VCaP (cell line): ENCODE measurements at regions not wholly inside any gene's neighbourhood (a gene's known extent, or its start where the extent isn't known, plus 50 kb on each side); places are given as distances from the start of the nearest gene placed in this dataset.

Experiments
- H3K27ac ChIP-seq: fragments of 450-650 bp; 2 replicates; pipeline ENCODE4 v1.5.1; 2017
- TF ChIP-seq, protein P1 (sequence below): fragments of 450-650 bp; conservative IDR thresholded peaks from 2 replicates; pipeline ENCODE4 v1.5.1; 2017; ENCODE audit warnings: mild to moderate bottlenecking, moderate library complexity

DNA sequence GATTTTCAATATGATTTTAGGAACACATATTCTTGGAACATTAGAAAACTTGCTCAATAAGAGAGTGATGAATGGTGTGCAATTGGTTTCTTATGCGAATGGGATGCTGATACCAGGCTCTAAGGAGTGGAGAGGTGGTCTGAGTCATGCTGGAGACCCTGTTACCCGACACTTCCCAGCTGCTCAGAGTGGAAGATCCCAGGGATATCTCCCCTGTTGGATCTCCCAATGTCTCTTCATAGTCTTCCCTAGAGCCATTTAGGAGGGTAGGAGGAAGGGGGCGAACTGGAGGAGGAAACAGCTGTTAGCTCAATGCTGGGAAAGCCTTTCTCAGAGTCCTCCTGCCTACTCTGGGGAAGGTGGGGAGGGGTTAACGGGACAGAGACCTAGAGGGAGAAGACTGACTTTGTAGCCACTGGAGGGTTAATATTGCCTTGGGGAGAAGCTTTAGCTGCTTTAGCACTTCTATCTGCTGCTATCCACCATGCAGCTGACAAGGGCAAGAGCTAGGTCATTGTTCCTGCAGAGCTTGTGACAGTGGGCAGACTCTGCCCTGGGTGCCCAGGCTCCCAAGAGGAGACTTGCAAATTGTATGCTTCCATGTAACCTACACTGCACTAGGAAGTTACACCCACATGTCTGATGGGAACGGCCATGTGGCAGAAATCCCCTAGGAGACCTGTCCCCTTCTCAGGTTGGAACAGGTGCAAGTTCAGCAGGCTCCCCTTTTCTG, 301.0 kb downstream of the GADD45G start:
- H3K27ac ChIP-seq: 0 out of 2 replicates have a peak overlapping the region, but pooled peaks have one; percentile 10
- TF ChIP-seq, protein P1, sequence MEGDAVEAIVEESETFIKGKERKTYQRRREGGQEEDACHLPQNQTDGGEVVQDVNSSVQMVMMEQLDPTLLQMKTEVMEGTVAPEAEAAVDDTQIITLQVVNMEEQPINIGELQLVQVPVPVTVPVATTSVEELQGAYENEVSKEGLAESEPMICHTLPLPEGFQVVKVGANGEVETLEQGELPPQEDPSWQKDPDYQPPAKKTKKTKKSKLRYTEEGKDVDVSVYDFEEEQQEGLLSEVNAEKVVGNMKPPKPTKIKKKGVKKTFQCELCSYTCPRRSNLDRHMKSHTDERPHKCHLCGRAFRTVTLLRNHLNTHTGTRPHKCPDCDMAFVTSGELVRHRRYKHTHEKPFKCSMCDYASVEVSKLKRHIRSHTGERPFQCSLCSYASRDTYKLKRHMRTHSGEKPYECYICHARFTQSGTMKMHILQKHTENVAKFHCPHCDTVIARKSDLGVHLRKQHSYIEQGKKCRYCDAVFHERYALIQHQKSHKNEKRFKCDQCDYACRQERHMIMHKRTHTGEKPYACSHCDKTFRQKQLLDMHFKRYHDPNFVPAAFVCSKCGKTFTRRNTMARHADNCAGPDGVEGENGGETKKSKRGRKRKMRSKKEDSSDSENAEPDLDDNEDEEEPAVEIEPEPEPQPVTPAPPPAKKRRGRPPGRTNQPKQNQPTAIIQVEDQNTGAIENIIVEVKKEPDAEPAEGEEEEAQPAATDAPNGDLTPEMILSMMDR: no peak

DNA sequence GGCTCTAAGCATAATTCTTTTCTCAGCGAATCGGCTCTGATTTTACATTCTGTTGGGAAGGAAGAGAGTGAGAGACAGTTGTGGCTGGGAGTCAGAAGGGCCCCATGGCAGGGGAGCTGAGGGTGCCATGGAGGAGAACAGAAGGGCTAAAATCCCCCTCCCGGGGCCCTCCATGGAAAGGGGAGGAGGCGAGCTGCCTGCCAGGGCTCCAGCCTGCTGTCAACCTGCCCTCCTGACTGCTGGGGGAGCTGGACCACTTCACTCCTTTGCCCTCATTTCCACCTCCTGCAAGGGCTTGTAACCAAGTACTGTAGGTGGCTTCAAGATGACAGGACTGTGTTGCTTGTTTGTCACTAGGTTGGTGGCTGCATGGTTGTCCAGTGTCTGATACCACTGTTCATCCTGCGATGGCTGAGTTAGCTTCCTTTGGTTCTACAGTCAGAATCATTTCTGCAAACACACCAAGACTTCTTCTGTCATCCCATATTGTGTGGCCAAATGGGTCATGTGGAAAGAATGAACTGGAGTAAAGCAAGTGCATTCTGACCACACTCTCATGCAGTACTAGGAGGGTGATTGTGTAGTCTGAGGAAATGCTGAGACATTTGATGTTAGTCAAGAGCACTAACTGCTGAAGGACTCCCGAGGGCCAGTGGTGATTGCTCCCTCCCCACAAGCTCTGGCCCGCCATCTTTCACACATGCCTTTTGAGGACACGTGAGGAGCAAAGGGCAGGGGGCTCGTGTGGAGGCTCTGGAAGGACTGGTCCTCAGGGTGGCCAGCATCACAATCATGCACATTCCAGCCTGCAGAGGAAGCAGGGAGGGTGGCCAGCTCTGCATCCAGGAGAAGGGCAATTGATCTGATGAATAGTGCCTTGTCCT, 307.2 kb downstream of the GADD45G start:
- TF ChIP-seq, protein P1: no peak
- no peak overlapping the region for H3K27ac ChIP-seq

DNA sequence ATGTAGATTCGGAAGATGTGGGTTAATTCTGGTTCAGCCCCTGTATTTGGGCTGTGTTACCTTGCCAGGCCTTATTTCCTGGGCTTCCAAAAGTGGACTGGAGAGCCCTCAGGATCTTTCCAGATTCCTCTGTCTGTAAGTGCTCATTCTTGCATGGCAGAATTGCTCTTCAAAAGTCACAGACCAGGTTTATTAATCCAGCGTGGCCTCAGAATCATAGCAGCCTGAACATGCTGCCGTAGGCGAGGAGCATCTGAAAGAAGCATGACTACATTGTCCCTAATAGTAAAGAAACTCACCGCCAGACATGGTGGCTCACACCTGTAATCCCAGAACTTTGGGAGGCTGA, 307.8 kb downstream of the GADD45G start:
- TF ChIP-seq, protein P1: no peak
- H3K27ac ChIP-seq: no peak overlapping the region

DNA sequence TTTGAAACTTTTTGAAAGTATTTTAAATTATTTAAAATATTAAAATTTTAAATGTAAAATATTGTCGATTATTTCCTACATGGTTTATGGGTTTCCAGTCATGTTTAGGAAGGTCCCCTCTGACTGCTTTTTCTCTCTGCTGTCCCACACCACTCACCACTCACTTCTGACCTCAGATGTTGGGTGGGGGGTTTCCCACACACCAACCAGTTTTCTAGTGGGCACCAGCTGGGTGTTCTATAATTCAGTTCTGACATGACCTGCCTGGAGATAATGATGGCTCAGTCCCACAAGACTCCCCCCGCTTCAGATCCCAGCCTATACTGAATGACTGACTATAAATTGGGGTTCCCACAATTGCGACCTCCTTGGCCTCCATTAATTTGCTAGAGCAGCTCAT, 310.4 kb downstream of the GADD45G start:
- TF ChIP-seq, protein P1: no peak

DNA sequence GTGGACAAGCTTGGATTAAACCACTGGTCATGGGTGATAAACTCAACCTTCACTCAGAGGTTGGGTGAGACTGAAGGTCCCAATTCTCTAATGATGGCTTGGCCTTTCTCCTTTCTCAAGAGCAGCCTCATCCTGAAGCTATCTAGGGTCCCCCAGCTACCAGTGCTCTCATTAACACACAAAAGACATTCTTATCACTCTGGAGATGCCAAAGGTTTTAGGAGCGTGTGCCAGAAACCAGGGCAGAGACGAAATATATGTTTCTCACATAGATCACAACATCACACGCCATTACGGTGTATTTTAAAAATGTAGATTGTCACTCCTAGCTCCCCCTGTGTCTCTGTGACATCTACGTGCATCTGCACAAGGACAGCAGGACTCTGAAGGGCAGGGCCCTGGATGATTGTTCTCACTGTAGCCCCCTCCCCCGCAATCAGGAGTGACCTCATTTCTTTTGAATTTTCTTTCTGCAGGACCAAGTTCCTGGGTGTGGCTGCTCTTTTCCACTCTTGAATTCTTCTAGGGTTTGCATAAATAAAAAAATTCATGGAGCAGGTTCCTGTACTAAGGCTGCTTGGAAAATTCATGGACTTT, 311.3 kb downstream of the GADD45G start:
- TF ChIP-seq, protein P1: no peak
- no peak overlapping the region for H3K27ac ChIP-seq

More for the DNA sequence above, 310.4 kb downstream of the GADD45G start:
- H3K27ac ChIP-seq: no peak overlapping the region

DNA sequence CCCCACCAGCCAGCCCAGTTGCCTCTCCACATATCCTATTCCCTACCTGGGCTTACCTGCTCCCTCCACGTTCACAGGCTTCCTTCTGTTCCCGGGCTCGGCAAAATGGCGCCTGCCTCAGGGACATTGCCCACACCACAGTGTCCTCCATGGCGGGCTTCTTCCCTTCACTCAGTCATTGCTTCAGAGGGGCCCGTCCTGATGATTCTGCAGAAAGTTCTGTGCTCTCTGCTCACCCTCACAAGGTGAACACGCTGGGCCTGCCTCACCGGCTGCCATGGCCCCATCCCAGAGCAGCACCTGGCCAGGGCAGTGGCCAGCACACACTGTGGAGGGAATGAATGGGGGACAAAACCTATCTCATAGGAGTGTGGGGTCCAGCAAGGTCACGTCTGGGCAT, 313.0 kb downstream of the GADD45G start:
- no peak overlapping the region for H3K27ac ChIP-seq
- TF ChIP-seq, protein P1: no peak

DNA sequence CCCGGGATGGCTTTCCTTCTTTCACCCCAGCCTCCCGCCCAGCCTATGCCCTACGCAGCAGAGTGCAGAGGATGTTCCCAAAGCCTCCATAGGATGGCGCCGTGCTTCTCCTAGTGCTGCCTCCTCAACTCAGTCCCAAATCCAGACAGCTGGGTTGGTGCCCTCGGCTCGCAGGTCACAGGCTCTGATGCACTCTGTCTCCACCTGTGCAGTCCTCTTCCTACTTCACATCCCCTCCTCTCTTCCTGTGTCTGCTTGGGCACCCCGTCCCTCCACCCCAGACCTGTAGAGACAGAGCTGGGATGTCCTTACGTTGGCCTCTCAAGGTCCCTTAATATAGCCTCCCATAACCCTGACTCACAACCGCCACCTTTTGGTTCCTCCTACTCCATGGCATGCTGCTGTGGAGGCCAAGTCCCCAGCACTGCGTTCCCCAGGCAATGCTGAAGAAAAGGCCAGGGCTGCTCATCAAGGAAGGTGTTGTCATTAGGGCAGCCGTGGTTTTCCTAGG, 314.4 kb downstream of the GADD45G start:
- no peak overlapping the region for H3K27ac ChIP-seq
- TF ChIP-seq, protein P1: no peak
